SK-N-SH (cell line): ENCODE measurements at regions not wholly inside any gene's neighbourhood (a gene's known extent, or its start where the extent isn't known, plus 50 kb on each side); places are given as distances from the start of the nearest gene placed in this dataset.

Experiments
- CTCF ChIA-PET: fragments of 300-600, 350-600 bp; formaldehyde crosslinking; extraction: SDS; loops from one replicate; lab custom pipeline; 2021; lab: Yijun Ruan, JAX
- POLR2A ChIA-PET: fragments of 350-600 bp; sonication (Branson Sonifier 250); formaldehyde crosslinking; extraction: SDS; loops from one replicate; lab custom pipeline; 2020; ENCODE audit warnings: antibody characterized with exemption, inconsistent platforms; lab: Yijun Ruan, JAX
- DNase-seq: peaks from one replicate; pipeline ENCODE4 v3.0.0; 2012
- H2AFZ ChIP-seq: fragments of 200-600 bp; sonication (generic); 2 replicates; pipeline ENCODE4 v1.8.1; 2016; ENCODE audit warnings: antibody characterized with exemption, mild to moderate bottlenecking, low read depth
- H3F3A ChIP-seq: fragments of 200-600 bp; sonication (generic); replicated peaks from 2 replicates; pipeline ENCODE3; 2016; ENCODE audit warnings: antibody characterized with exemption, mild to moderate bottlenecking; ENCODE audit not compliant: insufficient read depth
- H3K27ac ChIP-seq, 2 experiments: fragments of 200-500 bp in 1 of 2; fragments of 200-600 bp in 1 of 2; sonication (Bioruptor generic) in 1 of 2; sonication (generic), shearing (Covaris generic) in 1 of 2; 2 replicates each; pipeline versions ENCODE4 v1.5.1 to v1.6.1; 2014 to 2016; ENCODE audit warnings: low read depth in 2 of 2, inconsistent platforms in 1 of 2, low read length in 1 of 2, mild to moderate bottlenecking in 1 of 2, mixed read lengths in 1 of 2
- H3K27me3 ChIP-seq: fragments of 200-600 bp; sonication (generic), shearing (Covaris generic); 2 replicates; pipeline ENCODE4 v1.6.1; 2016; ENCODE audit warnings: mixed run types; ENCODE audit not compliant: insufficient read depth
- H3K36me3 ChIP-seq, 2 experiments: fragments of 200-500 bp in 1 of 2; fragments of 200-600 bp in 1 of 2; sonication (Bioruptor generic) in 1 of 2; sonication (generic) in 1 of 2; replicated peaks in 1 of 2; 2 replicates each; pipeline versions ENCODE3 to v1.5.1; 2014 to 2016; ENCODE audit warnings: low read length in 1 of 2, mild to moderate bottlenecking in 1 of 2; ENCODE audit not compliant: insufficient read depth in 2 of 2, control insufficient read depth in 1 of 2
- H3K4me1 ChIP-seq, 2 experiments: fragments of 200-500 bp in 1 of 2; fragments of 200-600 bp in 1 of 2; sonication (Bioruptor generic) in 1 of 2; sonication (generic), shearing (Covaris generic) in 1 of 2; 2 replicates each; pipeline versions ENCODE4 v1.5.1 to v1.6.1; 2014 to 2016; ENCODE audit warnings: low read depth in 1 of 2, low read length in 1 of 2, mixed run types in 1 of 2; ENCODE audit not compliant: insufficient read depth in 2 of 2, control insufficient read depth in 1 of 2
- H3K4me2 ChIP-seq: fragments of 200-600 bp; sonication (generic), shearing (Covaris generic); 2 replicates; pipeline ENCODE4 v1.6.1; 2017; ENCODE audit warnings: mixed run types
- H3K4me3 ChIP-seq, 2 experiments: fragments of 200-500 bp in 1 of 2; fragments of 200-600 bp in 1 of 2; sonication (Bioruptor generic) in 1 of 2; sonication (generic), shearing (Covaris generic) in 1 of 2; 2 replicates each; pipeline versions ENCODE4 v1.5.1 to v1.8.1; 2014 to 2016; ENCODE audit warnings: low read depth in 2 of 2, inconsistent platforms in 1 of 2, low read length in 1 of 2, mild to moderate bottlenecking in 1 of 2, mixed read lengths in 1 of 2, moderate library complexity in 1 of 2
- H3K79me2 ChIP-seq: fragments of 200-600 bp; sonication (generic); 2 replicates; pipeline ENCODE4 v1.8.1; 2017; ENCODE audit warnings: mild to moderate bottlenecking; ENCODE audit not compliant: insufficient read depth
- H3K9ac ChIP-seq: fragments of 200-600 bp; sonication (generic); 2 replicates; pipeline ENCODE4 v1.6.1; 2017; ENCODE audit warnings: mixed run types
- H3K9me2 ChIP-seq: fragments of 200-600 bp; sonication (generic); 2 replicates; pipeline ENCODE4 v1.6.1; 2017; ENCODE audit warnings: mixed run types
- H3K9me3 ChIP-seq: fragments of 200-600 bp; sonication (generic); 2 replicates; pipeline ENCODE4 v1.6.1; 2017; ENCODE audit warnings: mixed run types, mild to moderate bottlenecking, moderate library complexity
- H4K20me1 ChIP-seq: fragments of 200-600 bp; sonication (generic); 2 replicates; pipeline ENCODE4 v1.6.1; 2017; ENCODE audit warnings: mild to moderate bottlenecking, mixed run types; ENCODE audit not compliant: insufficient read depth
- CTCF ChIP-seq: fragments of 200-600 bp; sonication (generic); IDR thresholded peaks from 2 replicates; pipeline ENCODE4 v1.6.1; 2017; ENCODE audit warnings: antibody characterized with exemption, mild to moderate bottlenecking, moderate library complexity
- FOSL2 ChIP-seq: IDR thresholded peaks from 2 replicates; pipeline ENCODE4 v1.4.0; 2012; ENCODE audit warnings: low read depth, mild to moderate bottlenecking, moderate library complexity, borderline replicate concordance
- FOXJ3 ChIP-seq: sonication (generic); formaldehyde crosslinking; IDR thresholded peaks from 2 replicates; pipeline ENCODE4 v1.5.1; 2020; ENCODE audit warnings: mild to moderate bottlenecking, missing genetic modification reagents
- GABPA ChIP-seq: IDR thresholded peaks from 2 replicates; pipeline ENCODE4 v1.4.0; 2012; ENCODE audit warnings: low read depth, mild to moderate bottlenecking
- IRF3 ChIP-seq: fragments of 150-350 bp; IDR thresholded peaks from 2 replicates; pipeline ENCODE4 v1.6.1; 2016; ENCODE audit warnings: mild to moderate bottlenecking, low read depth, low read length
- MAX ChIP-seq: IDR thresholded peaks from 2 replicates; pipeline ENCODE4 v1.4.0; 2012; ENCODE audit warnings: low read depth
- MEF2A ChIP-seq: IDR thresholded peaks from 2 replicates; pipeline ENCODE4 v1.4.0; 2012; ENCODE audit warnings: low read depth, borderline replicate concordance
- MXI1 ChIP-seq: IDR thresholded peaks from 2 replicates; pipeline ENCODE4 v1.6.1; 2012; ENCODE audit warnings: mild to moderate bottlenecking, low read depth, low read length, improper control_type of control experiment
- NFIC ChIP-seq: IDR thresholded peaks from 2 replicates; pipeline ENCODE4 v1.4.0; 2012; ENCODE audit warnings: borderline replicate concordance
- POLR2AphosphoS5 ChIP-seq: IDR thresholded peaks from 2 replicates; pipeline ENCODE4 v1.6.1; 2012; ENCODE audit warnings: low read depth, low read length
- RCOR1 ChIP-seq: fragments of 150-350 bp; IDR thresholded peaks from 2 replicates; pipeline ENCODE4 v1.6.1; 2017; ENCODE audit warnings: antibody characterized with exemption, low read length
- TCF12 ChIP-seq: IDR thresholded peaks from 2 replicates; pipeline ENCODE4 v1.4.0; 2012
- USF1 ChIP-seq: IDR thresholded peaks from 2 replicates; pipeline ENCODE4 v1.4.0; 2012; ENCODE audit warnings: low read depth, borderline replicate concordance
- USF2 ChIP-seq: fragments of 150-350 bp; IDR thresholded peaks from 2 replicates; pipeline ENCODE4 v1.6.1; 2017; ENCODE audit warnings: antibody characterized with exemption, low read length, low read depth, borderline replicate concordance
- WGBS: methylation state at CpG from one replicate; pipeline ENCODE4 v1.1.6; 2017; ENCODE audit warnings: low lambda C conversion rate; 5-methylcytosine and 5-hydroxymethylcytosine counted together
- TF ChIP-seq, protein P1 (sequence below): IDR thresholded peaks from 2 replicates; pipeline ENCODE4; 2012

- DNase-seq = no peak
- Histone ChIP-seq H3K9ac (no peak overlapping the region), H3K9me3 (no peaks in the 10 kb centered on the region), H3K27ac (no peak overlapping the region), H3K4me2 (no peak overlapping the region), H3K9me2 (no peaks in the 10 kb centered on the region), H3K4me1 (peaks cover 0 to 8% of the 10 kb centered on the region in 2 experiments; a peak in 1 of 4 replicates), H3K36me3 (no peaks in the 10 kb centered on the region), H3K79me2 (no peaks in the 10 kb centered on the region), H3K4me3 (no peak overlapping the region), H3F3A (no peaks in the 10 kb centered on the region), H4K20me1 (no peaks in the 10 kb centered on the region), H3K27me3 (no peaks in the 10 kb centered on the region), H2AFZ (no peak overlapping the region)
- ChIA-PET POLR2A (no interaction called here), CTCF (no interaction called here)
- WGBS = 57% methylated on average over 4 of the region's 4 CpGs
- TF ChIP-seq RCOR1 = no peak
- no peak for TF ChIP-seq MAX
- TF ChIP-seq USF1 = no peak
- TF ChIP-seq POLR2AphosphoS5 = no peak
- no peak for TF ChIP-seq FOSL2
- TF ChIP-seq MEF2A = no peak
- TF ChIP-seq FOXJ3 (CRISPR knock-in tag) = no peak
- TF ChIP-seq GABPA = no peak
- TF ChIP-seq TCF12 = no peak
- TF ChIP-seq, protein P1, sequence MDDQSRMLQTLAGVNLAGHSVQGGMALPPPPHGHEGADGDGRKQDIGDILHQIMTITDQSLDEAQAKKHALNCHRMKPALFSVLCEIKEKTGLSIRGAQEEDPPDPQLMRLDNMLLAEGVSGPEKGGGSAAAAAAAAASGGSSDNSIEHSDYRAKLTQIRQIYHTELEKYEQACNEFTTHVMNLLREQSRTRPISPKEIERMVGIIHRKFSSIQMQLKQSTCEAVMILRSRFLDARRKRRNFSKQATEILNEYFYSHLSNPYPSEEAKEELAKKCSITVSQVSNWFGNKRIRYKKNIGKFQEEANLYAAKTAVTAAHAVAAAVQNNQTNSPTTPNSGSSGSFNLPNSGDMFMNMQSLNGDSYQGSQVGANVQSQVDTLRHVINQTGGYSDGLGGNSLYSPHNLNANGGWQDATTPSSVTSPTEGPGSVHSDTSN = no peak
- TF ChIP-seq CTCF = no peak
- TF ChIP-seq USF2 = no peak
- TF ChIP-seq MXI1 = no peak
- no peak for TF ChIP-seq IRF3
- TF ChIP-seq NFIC = no peak
Observed at GRCh38 chr6:4362326-4362725, 227.0 kb upstream of the ECI2 start.
